GM13976 (cell line): ENCODE measurements at regions not wholly inside any gene's neighbourhood (a gene's known extent, or its start where the extent isn't known, plus 50 kb on each side); places are given as distances from the start of the nearest gene placed in this dataset.

Experiments used
- DNase-seq: peaks from one replicate; pipeline ENCODE4 v3.0.0; 2012; ENCODE audit warnings: low spot score
- CTCF ChIP-seq: IDR thresholded peaks from 2 replicates; pipeline ENCODE4 v1.5.1; 2012; ENCODE audit warnings: borderline replicate concordance, mild to moderate bottlenecking; ENCODE audit not compliant: insufficient read depth; ENCODE audit errors: extremely low read depth, missing control alignments, control extremely low read depth
- in situ Hi-C: fragments of 300-500 bp; cut with MboI; formaldehyde crosslinking; loops from one replicate; pipeline ENCODE4 v1.12.0; 2022; ENCODE audit warnings: low sequenced_read_pairs, mixed read lengths, inconsistent platforms; ENCODE audit not compliant: unreplicated experiment

GRCh38 chr15:62953021-62953420, 89.5 kb upstream of the TPM1 start:
- DNase-seq, result no peak
- no peak for TF ChIP-seq CTCF
- in situ Hi-C loops, result no loop called here

GRCh38 chr15:62953496-62954045, 89.0 kb upstream of the TPM1 start:
- DNase-seq, result no peak
- TF ChIP-seq CTCF, result no peak
- in situ Hi-C loops, result no loop called here

- DNase-seq, result no peak
- in situ Hi-C loops, result no loop called here
- TF ChIP-seq CTCF, result no peak
Measured at GRCh38 chr15:62957130-62957529, 85.4 kb upstream of the TPM1 start.

GRCh38 chr15:62958528-62959363, 83.8 kb upstream of the TPM1 start:
- DNase-seq, result no peak
- in situ Hi-C loops, result no loop called here
- TF ChIP-seq CTCF, result no peak

GRCh38 chr15:62961134-62961533, 81.4 kb upstream of the TPM1 start:
- in situ Hi-C loops, result no loop called here
- no peak for TF ChIP-seq CTCF
- DNase-seq, result no peak

- in situ Hi-C loops, result no loop called here
- no peak for DNase-seq
- no peak for TF ChIP-seq CTCF
Measured at GRCh38 chr15:62962101-62962995, 80.2 kb upstream of the TPM1 start.
